IMR-90 (cell line): ENCODE measurements at regions not wholly inside any gene's neighbourhood (a gene's known extent, or its start where the extent isn't known, plus 50 kb on each side); places are given as distances from the start of the nearest gene placed in this dataset.

Experiments
- BHLHE40 ChIP-seq: fragments of 150-350 bp; IDR thresholded peaks from 2 replicates; pipeline ENCODE4 v1.6.1; 2016; ENCODE audit warnings: mild to moderate bottlenecking, low read depth, low read length
- CEBPB ChIP-seq: IDR thresholded peaks from 2 replicates; pipeline ENCODE4 v1.6.1; 2012; ENCODE audit warnings: low read depth, low read length, improper control_type of control experiment
- MAZ ChIP-seq: IDR thresholded peaks from 2 replicates; pipeline ENCODE4 v1.6.1; 2012; ENCODE audit warnings: low read depth, mild to moderate bottlenecking, low read length, improper control_type of control experiment, moderate library complexity, borderline replicate concordance
- NFE2L2 ChIP-seq: fragments of 150-350 bp; IDR thresholded peaks from 2 replicates; pipeline ENCODE4 v1.6.1; 2016; ENCODE audit warnings: low read depth, mild to moderate bottlenecking, low read length
- POLR2A ChIP-seq: IDR thresholded peaks from 2 replicates; pipeline ENCODE4 v1.6.1; 2012; ENCODE audit warnings: mild to moderate bottlenecking, low read depth, low read length
- RAD21 ChIP-seq: IDR thresholded peaks from 2 replicates; pipeline ENCODE4 v1.6.1; 2012; ENCODE audit warnings: low read length, improper control_type of control experiment
- RFX5 ChIP-seq: IDR thresholded peaks from 2 replicates; pipeline ENCODE4 v1.8.0; 2012; ENCODE audit warnings: low read depth, mild to moderate bottlenecking, low read length, moderate library complexity
- TF ChIP-seq, protein P1 (sequence below): conservative IDR thresholded peaks from 2 replicates; pipeline ENCODE4 v1.5.1; 2012; ENCODE audit warnings: mild to moderate bottlenecking, low read depth, low read length, improper control_type of control experiment

DNA sequence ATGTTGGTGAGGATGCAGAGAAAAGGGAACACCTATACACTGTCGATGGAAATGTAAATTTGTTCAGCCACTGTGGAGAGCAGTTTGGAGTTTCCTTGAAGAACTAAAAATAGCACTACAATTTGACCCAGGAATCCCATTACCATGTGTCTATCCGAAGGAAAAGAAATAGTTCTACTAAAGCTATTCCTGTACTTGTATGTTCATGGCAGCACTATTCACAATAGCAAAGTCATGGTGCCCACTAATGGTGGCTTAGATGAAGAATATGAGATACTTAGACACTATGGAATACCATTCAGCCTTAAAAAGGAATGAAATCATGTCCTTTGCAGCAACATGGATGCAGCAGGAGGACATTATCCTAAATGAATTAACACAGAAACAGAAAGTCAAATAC is 50.2 kb upstream of the CAST start:
- TF ChIP-seq POLR2A = no peak
- TF ChIP-seq MAZ = no peak
- TF ChIP-seq, protein P1, sequence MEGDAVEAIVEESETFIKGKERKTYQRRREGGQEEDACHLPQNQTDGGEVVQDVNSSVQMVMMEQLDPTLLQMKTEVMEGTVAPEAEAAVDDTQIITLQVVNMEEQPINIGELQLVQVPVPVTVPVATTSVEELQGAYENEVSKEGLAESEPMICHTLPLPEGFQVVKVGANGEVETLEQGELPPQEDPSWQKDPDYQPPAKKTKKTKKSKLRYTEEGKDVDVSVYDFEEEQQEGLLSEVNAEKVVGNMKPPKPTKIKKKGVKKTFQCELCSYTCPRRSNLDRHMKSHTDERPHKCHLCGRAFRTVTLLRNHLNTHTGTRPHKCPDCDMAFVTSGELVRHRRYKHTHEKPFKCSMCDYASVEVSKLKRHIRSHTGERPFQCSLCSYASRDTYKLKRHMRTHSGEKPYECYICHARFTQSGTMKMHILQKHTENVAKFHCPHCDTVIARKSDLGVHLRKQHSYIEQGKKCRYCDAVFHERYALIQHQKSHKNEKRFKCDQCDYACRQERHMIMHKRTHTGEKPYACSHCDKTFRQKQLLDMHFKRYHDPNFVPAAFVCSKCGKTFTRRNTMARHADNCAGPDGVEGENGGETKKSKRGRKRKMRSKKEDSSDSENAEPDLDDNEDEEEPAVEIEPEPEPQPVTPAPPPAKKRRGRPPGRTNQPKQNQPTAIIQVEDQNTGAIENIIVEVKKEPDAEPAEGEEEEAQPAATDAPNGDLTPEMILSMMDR = no peak
- no peak for TF ChIP-seq RAD21
- no peak for TF ChIP-seq RFX5
- TF ChIP-seq NFE2L2 = no peak
- no peak for TF ChIP-seq BHLHE40
- TF ChIP-seq CEBPB = no peak
